Renal cortex interstitium (tissue), 11 donors: ENCODE measurements at regions not wholly inside any gene's neighbourhood (a gene's known extent, or its start where the extent isn't known, plus 50 kb on each side); places are given as distances from the start of the nearest gene placed in this dataset.

Experiments used
- DNase-seq, 11 donors: peaks; one replicate each; pipeline ENCODE4 v3.0.0-alpha.2; 2013; ENCODE audit warnings: low read depth in 9 of 11, low spot score in 4 of 11; ENCODE audit errors: extremely low read depth in 1 of 11

DNA sequence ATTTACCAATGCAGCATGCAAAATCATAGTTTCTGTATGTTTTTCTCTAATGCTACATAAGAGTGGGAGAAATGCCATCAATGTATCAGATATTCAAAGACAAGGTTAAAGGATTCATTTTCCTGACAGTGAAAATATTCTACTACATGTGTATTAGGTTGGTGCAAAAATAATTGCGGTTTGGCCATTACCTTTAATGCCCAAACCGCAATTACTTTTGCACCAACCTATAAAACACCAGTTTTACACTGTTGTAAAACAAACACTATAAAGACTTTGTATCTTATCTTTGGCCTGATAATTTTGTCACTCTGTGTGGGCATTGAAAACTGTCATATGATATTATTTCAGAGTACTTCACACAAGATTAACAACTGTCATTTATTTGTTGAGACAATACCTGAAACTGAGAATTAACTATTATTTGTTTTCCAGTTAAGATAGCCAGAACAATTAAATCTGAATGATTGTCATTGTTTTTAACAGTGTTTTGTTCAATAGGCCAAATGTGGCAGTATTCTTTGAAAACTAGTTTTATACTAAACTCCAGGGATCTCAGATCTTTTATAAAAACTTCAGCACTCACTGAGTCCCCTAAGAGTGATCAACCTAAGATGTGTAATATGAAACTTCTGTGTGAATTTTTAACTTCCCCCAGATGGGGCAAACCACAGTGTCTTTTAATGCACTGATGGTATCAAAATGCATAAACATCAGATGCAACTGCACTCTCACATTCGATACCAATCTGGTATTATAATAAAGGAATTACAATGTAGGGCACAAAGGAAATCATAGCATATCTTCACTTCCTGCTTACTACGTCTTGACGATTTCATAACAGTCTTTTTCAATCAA is 53.8 kb upstream of the FBN2 start:
- DNase-seq: no peak

DNA sequence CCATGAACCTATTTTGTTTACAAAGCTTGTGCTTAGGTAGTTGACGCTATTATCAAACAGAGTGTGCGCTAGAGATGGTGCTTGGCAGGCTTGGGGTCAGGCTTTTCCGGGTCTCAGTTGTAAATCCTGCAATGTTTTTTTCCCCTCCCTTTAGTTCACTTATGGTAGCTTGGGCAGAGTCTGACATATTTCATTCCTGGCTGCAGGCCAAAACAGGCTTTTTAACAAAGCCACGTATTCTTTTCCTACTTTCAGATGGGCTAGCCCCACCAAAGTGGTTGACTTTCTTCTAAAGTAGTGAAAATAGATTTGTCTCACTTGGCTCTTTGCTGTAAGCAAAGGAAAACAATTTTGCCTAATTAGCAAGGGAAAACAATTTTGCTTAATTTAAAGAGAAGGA is 58.0 kb upstream of the FBN2 start:
- DNase-seq: peak in 6 of 11 donors; percentile 4 to 28 (median 22)

- DNase-seq: peak in 7 of 11 donors; percentile 6 to 36 (median 18)
Measured at GRCh38 chr5:128597156-128597555, 59.1 kb upstream of the FBN2 start.

- no peak for DNase-seq
Measured at GRCh38 chr5:128613128-128613527, 75.1 kb upstream of the FBN2 start.

DNA sequence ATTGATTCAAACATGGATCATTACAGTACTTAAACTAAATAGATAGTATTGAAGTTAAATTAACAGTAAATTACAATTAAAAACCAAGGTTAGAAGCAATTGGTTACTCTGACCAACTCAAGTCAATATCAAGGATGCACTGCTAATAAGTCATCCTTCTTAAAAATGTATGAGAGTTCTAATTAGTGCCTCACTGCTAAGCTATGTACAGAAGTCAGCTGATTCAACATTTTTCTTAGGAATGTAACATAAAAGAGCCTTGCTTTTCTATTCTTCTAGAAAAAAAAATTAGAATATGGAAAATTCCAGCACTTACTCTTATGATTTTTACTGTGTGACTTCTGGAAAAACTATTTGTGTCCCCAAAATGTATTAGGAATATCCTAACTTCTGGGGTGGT is 75.7 kb upstream of the FBN2 start:
- no peak for DNase-seq

- DNase-seq: no peak
Measured at GRCh38 chr5:128615578-128615977, 77.5 kb upstream of the FBN2 start.

DNA sequence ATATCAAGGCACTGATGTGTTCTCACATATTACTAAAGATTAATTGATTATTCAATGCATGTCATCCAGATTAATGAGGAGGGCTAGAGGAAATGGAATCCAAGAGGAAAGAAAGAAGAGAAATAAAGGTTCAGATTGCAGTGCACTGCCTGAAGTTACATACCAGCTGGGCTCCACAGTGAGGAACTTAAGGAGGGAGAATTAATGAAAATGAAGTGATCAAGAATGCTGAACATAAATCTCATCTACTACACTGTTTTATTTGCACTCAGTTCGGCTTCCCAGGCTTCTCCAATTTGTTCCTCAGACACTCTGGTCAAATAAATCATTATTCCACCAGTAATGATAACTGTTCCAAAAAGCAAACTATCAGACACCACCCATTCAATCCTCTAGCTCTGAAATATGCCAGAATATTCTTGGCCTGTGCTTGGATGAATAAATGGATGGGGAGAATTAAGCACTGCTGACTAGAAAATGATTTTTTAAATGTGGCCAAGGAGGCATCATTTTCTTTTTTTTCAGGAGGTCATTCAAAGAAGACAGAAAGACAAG is 88.6 kb upstream of the FBN2 start:
- peak in 8 of 11 donors; percentile 7 to 44 (median 26) for DNase-seq

GRCh38 chr5:128627939-128628338 is 89.9 kb upstream of the FBN2 start:
- no peak for DNase-seq

GRCh38 chr5:128629157-128629556 is 91.1 kb upstream of the FBN2 start:
- DNase-seq: no peak

DNA sequence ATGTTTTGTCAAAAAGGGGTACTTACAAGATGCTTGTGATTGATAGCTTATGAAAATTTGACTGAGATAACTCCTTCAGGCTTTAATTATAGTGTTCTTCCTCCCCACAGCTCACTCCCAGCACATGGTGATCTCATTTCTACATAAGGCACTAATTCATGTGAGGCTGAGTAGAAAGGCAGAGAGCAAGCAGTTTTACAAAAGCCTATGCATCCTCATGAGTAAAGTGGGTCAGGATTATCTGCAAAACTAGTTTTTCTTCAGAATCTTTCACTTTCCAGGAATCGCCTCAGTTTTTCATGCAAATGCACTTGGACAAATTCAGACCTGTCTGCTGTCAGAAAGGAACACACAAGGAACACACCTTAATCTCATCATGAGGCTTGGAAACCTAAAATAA is 92.1 kb upstream of the FBN2 start:
- no peak for DNase-seq

DNA sequence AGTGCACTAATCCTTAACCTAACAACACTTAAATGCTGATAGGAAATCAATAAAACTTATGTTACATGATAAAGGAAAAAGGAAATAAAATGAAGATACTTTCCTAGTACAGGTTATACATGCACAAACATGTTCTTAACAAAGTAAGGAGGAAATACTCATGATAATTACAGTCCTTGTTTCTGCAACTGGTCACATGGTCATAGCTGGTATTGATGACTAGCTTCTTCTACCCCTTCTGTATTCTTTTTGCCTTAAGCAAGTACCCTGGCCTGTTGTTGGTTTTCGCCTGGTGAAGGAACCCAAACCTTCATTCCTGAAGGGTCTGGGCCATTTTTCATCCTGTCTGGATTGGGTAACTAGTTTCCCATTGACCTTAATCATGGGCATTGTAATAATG is 93.7 kb upstream of the FBN2 start:
- no peak for DNase-seq

DNA sequence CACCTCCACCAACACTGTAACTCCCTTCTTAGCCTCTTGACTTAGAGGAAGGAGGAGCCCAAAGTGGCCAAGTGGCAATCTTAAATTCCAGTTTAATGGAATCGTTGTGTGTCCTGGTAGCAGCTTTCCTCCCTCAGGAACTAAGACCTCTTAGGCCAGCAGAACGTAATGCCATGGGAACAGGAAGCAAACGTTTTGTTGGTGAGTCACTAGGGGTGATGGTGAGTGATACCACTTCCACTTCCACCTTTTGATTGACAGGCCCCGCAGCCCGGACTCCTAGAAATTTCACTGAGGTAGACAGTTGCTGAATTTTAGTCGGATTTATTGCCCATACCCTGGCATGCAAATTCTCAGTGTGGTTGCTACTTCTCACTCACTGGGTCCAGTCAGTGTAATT is 94.2 kb upstream of the FBN2 start:
- DNase-seq: no peak

GRCh38 chr5:128633901-128634300 is 95.9 kb upstream of the FBN2 start:
- DNase-seq: no peak

DNA sequence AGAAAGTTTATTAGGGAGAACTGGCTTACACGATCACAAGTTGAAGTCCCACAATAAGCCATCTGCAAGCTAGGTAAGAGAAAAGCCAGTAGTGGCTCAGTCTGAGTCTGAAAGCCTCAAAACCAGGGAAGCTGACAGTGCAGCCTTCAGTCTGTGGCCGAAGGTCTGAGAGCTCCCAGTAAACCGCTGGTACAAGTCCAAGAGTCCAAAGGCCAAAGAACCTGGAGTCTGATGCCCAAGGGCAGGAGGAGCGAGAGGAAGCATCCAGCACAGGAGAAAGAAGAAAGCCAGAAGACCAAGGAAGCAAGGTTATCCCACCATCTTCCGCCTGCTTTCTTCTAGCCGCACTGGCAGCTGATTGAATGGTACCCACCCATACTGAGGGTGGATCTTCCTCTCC is 97.3 kb upstream of the FBN2 start:
- DNase-seq: no peak

DNA sequence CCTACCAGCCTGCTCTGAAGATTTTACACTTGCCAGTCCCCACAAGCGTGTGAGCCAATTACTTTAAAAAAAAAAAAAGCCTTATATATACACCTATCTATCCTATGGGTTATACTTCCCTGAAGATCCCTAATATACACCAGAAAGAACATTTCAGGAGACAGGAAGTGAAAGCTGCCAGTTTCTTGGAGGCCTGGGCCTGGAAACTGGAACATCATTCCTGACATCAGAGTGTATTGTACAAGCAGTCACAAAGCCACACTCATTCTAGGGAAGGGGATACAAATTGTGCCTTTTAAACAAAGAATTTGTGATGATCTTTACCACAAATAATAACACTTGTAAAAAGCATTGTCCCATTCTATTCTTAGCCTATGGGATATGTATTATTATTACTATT is 98.3 kb upstream of the FBN2 start:
- no peak for DNase-seq

DNA sequence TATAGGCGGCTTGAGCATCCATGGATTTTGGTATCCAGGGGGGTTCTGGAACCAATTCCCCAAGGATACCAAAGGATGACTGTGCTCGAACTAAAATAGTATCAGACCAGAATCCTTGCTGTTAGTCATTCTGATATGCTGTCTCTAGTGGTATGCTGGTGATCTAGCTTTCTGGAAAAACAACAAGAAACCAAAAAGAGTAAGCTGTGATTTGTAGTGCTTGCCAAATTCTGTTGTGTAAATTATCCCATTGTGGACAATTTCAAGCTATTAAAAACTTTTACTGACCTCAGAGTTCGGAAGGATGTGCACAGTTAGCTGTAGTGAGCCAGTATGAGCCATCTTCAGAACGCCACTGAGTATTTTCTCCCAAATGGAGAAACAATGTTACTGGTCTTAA is 99.0 kb upstream of the FBN2 start:
- no peak for DNase-seq

DNA sequence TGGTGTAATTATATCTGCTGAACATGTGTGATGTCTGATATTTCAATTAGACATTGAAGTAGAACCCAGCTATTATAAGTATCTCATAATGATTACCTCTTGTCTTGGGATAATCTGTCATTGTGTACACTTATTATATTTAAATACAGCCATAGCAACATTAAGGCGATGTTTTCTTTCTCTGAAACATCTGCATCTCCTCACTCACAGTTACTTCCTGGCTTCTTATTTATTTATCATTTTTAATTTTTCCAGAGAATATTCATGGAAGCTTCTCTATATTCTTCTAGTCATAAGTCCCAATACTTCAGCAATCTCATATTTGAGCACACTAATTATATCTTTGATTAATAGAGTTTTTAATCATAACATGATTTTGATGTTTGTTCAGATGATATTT is 103.8 kb upstream of the FBN2 start:
- no peak for DNase-seq

GRCh38 chr5:128644863-128645262 is 106.8 kb upstream of the FBN2 start:
- DNase-seq: no peak

- no peak for DNase-seq
Measured at GRCh38 chr5:128645581-128645980, 107.5 kb upstream of the FBN2 start.

- no peak for DNase-seq
Measured at GRCh38 chr5:128646176-128646575, 108.1 kb upstream of the FBN2 start.

- no peak for DNase-seq
Measured at GRCh38 chr5:128649192-128649591, 111.1 kb upstream of the FBN2 start.
